ENCODE measurements at regions not wholly inside any gene's neighbourhood (a gene's known extent, or its start where the extent isn't known, plus 50 kb on each side); places are given as distances from the start of the nearest gene placed in this dataset.

- intact Hi-C loops (cut with DNase I), result no loop called here
- ATAC-seq (no peak), DNase-seq (no peak)
- whole genome bisulfite sequencing (ENCODE audit: insufficient coverage, low coverage, low lambda C conversion rate, missing lambda C conversion rate), result 70% methylated on average over 2 of the region's 4 CpGs
- Histone ChIP-seq H3K4me1 (peaks cover 0 to 6% (median 0%) of the 10 kb centered on the region in 4 donors), H3K27ac (no peak overlapping the region), H3K4me3 (no peak overlapping the region), H3K36me3 (no peaks in the 10 kb centered on the region), H3K27me3 (no peaks in the 10 kb centered on the region), H3K9me3 (no peaks in the 10 kb centered on the region)
- TF ChIP-seq, protein P1, sequence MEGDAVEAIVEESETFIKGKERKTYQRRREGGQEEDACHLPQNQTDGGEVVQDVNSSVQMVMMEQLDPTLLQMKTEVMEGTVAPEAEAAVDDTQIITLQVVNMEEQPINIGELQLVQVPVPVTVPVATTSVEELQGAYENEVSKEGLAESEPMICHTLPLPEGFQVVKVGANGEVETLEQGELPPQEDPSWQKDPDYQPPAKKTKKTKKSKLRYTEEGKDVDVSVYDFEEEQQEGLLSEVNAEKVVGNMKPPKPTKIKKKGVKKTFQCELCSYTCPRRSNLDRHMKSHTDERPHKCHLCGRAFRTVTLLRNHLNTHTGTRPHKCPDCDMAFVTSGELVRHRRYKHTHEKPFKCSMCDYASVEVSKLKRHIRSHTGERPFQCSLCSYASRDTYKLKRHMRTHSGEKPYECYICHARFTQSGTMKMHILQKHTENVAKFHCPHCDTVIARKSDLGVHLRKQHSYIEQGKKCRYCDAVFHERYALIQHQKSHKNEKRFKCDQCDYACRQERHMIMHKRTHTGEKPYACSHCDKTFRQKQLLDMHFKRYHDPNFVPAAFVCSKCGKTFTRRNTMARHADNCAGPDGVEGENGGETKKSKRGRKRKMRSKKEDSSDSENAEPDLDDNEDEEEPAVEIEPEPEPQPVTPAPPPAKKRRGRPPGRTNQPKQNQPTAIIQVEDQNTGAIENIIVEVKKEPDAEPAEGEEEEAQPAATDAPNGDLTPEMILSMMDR (IDR thresholded peaks at IDR 0.05), result no peak
- no peak for TF ChIP-seq POLR2A (IDR thresholded peaks at IDR 0.05)
Observed at GRCh38 chr13:40148101-40148500, 492.6 kb downstream of the COG6 start.

DNA sequence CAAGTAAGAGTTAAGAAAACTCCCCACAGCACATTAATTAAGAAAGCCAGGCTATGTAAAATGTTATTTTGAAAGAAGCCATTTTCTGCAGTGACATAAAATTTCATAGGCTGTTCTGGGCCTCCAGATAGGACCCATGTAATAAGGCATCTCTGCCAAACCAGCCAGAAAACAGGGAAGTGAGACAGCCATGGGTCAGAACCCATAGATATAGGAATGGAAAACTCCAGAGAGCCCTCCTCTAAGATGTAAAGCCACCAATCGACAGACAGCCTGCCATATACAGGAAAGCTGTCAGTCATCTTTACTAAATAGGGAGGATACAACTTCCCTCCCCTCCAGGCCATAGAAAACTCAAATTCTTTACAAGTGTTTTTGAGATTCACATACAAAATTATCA, 493.3 kb downstream of the COG6 start:
- ATAC-seq (no peak), DNase-seq (no peak)
- H3K4me3 ChIP-seq, result no peak overlapping the region
- H3K4me1 ChIP-seq, result peaks cover 0 to 9% (median 0%) of the 10 kb centered on the region in 4 donors
- no peaks in the 10 kb centered on the region for H3K27me3 ChIP-seq
- no peak for TF ChIP-seq POLR2A (IDR thresholded peaks at IDR 0.05)
- TF ChIP-seq, protein P1 (IDR thresholded peaks at IDR 0.05), result no peak
- no peak overlapping the region for H3K27ac ChIP-seq
- no peaks in the 10 kb centered on the region for H3K9me3 ChIP-seq
- no CpG with 5 or more reads among the region's 1 CpG for WGBS (ENCODE audit: insufficient coverage, low coverage, low lambda C conversion rate, missing lambda C conversion rate)
- intact Hi-C loops (cut with DNase I), result no loop called here
- H3K36me3 ChIP-seq, result no peaks in the 10 kb centered on the region

DNA sequence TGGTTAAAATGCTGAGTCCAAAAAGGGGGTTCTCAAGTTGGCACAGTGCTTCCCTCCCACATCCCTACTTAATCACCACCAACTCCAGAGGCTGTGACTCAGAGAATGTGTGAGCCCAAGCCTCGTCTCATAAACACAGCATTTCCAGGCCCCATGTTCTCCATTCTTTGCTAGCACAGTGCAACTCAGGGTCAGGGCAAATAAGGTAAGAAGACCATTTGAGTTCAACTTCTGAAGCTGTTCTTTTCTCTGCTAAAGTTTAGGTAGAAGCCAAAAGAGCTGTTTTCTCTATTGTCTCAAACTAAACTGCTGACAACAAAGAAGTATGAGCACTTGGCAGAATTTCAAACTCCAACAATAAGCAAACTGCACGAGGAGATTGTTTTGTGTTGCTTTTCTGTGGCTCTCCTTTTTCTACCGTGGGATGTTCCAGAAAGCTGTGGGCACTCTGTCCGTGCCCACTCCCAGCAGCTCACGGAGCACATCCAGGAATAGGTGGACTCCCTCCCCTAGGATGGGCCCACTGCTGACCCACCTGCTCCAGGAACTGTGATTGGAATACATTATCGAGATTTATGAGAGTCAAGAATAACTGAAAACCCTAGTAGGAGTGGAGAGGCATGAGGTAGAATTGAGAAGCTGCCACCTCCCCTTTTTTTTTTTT, 494.3 kb downstream of the COG6 start:
- peak overlapping the region in 2 of 3 donors; percentile 2 to 13 for H3K27ac ChIP-seq
- H3K4me1 ChIP-seq, result peaks cover 0 to 9% (median 0%) of the 10 kb centered on the region in 4 donors
- no peaks in the 10 kb centered on the region for H3K36me3 ChIP-seq
- H3K9me3 ChIP-seq, result no peaks in the 10 kb centered on the region
- H3K4me3 ChIP-seq, result no peak overlapping the region
- TF ChIP-seq, protein P1 (IDR thresholded peaks at IDR 0.05), result no peak
- no peak for TF ChIP-seq POLR2A (IDR thresholded peaks at IDR 0.05)
- WGBS (ENCODE audit: insufficient coverage, low coverage, low lambda C conversion rate, missing lambda C conversion rate), result 45% methylated on average over 4 of the region's 6 CpGs
- no peaks in the 10 kb centered on the region for H3K27me3 ChIP-seq
- intact Hi-C loops (cut with DNase I), result no loop called here
- DNase-seq, result no peak
- peak; percentile 40 to 75 (median 60) for ATAC-seq

GRCh38 chr13:40151673-40152072, 496.2 kb downstream of the COG6 start:
- Histone ChIP-seq H3K4me1 (peaks cover 0 to 9% (median 0%) of the 10 kb centered on the region in 4 donors), H3K27me3 (no peaks in the 10 kb centered on the region), H3K36me3 (no peaks in the 10 kb centered on the region), H3K27ac (no peak overlapping the region), H3K9me3 (no peaks in the 10 kb centered on the region), H3K4me3 (no peak overlapping the region)
- intact Hi-C loops (cut with DNase I), result no loop called here
- TF ChIP-seq, protein P1 (IDR thresholded peaks at IDR 0.05), result no peak
- TF ChIP-seq POLR2A (IDR thresholded peaks at IDR 0.05), result no peak
- WGBS (ENCODE audit: insufficient coverage, low coverage, low lambda C conversion rate, missing lambda C conversion rate), result 97% methylated on average over 2 of the region's 2 CpGs
- no peak for DNase-seq
- no peak for ATAC-seq

Data from right lobe of liver (tissue), 6 donors.